ENCODE measurements at regions not wholly inside any gene's neighbourhood (a gene's known extent, or its start where the extent isn't known, plus 50 kb on each side); places are given as distances from the start of the nearest gene placed in this dataset.

DNA sequence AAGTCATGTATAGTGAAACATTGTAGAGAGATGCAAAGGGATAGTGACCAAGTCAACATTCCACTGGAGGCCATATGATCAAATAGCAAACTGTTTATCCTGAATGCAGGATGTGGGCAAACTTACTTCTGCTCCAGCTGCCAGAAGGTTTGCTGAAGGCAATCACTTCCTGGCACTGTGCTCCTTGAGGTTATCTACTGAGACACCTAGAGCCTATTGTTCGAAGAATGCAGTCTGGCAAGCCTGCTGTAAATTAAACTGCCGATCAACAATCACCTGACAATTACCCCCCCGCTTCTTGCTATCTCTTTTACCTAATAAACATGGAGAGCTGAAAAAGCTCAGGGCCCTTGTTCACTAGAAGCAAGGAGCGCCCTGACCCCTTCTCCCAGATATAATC lies 139.4 kb upstream of the B3GALT2 start:
- TF ChIP-seq, protein P1, sequence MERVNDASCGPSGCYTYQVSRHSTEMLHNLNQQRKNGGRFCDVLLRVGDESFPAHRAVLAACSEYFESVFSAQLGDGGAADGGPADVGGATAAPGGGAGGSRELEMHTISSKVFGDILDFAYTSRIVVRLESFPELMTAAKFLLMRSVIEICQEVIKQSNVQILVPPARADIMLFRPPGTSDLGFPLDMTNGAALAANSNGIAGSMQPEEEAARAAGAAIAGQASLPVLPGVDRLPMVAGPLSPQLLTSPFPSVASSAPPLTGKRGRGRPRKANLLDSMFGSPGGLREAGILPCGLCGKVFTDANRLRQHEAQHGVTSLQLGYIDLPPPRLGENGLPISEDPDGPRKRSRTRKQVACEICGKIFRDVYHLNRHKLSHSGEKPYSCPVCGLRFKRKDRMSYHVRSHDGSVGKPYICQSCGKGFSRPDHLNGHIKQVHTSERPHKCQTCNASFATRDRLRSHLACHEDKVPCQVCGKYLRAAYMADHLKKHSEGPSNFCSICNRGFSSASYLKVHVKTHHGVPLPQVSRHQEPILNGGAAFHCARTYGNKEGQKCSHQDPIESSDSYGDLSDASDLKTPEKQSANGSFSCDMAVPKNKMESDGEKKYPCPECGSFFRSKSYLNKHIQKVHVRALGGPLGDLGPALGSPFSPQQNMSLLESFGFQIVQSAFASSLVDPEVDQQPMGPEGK (CRISPR knock-in tag; IDR thresholded peaks at IDR 0.05; ENCODE audit: borderline replicate concordance): no peak
- TF ChIP-seq ZFP30 (CRISPR knock-in tag; IDR thresholded peaks at IDR 0.05): no peak
- TF ChIP-seq PPARA (CRISPR knock-in tag; IDR thresholded peaks at IDR 0.05; ENCODE audit: borderline replicate concordance): no peak
- TF ChIP-seq TOX (CRISPR knock-in tag; IDR thresholded peaks at IDR 0.05; ENCODE audit: borderline replicate concordance): no peak
- no peak for TF ChIP-seq ARNTL (CRISPR knock-in tag; IDR thresholded peaks at IDR 0.05; ENCODE audit: borderline replicate concordance, low read depth)
- TF ChIP-seq ZNF70 (CRISPR knock-in tag; IDR thresholded peaks at IDR 0.05): no peak
- TF ChIP-seq ZFP3 (CRISPR knock-in tag; IDR thresholded peaks at IDR 0.05): no peak
- no peak for TF ChIP-seq GLIS3 (CRISPR knock-in tag; IDR thresholded peaks at IDR 0.05)
- no peak for TF ChIP-seq CSRNP3 (CRISPR knock-in tag; IDR thresholded peaks at IDR 0.05)
- no peak for TF ChIP-seq ISL1 (CRISPR knock-in tag; IDR thresholded peaks at IDR 0.05)
- no peak for TF ChIP-seq SNAI2 (CRISPR knock-in tag; IDR thresholded peaks at IDR 0.05)
- TF ChIP-seq ZNF8 (CRISPR knock-in tag; IDR thresholded peaks at IDR 0.05): no peak
